ENCODE measurements at regions not wholly inside any gene's neighbourhood (a gene's known extent, or its start where the extent isn't known, plus 50 kb on each side); places are given as distances from the start of the nearest gene placed in this dataset.

- TF ChIP-seq CTCF (IDR thresholded peaks at IDR 0.05): no peak
- TF ChIP-seq EP300 (IDR thresholded peaks at IDR 0.05): no peak
Observed at GRCh38 chr2:236970656-236971010, 115.1 kb upstream of the COPS8 start.
